GM12891 (cell line): ENCODE measurements at regions not wholly inside any gene's neighbourhood (a gene's known extent, or its start where the extent isn't known, plus 50 kb on each side); places are given as distances from the start of the nearest gene placed in this dataset.

Source experiments
- DNase-seq: peaks from one replicate; pipeline ENCODE4 v3.0.0; 2011; ENCODE audit warnings: low spot score; ENCODE audit not compliant: insufficient read length
- FAIRE-seq: peaks from 2 replicates; lab custom pipeline; 2011; peaks lifted over from hg19 to GRCh38; lab: Jason Lieb, UNC
- PAX5 ChIP-seq: IDR thresholded peaks from 2 replicates; pipeline ENCODE4 v1.6.1; 2011; ENCODE audit warnings: low read length, moderate library complexity, mild to moderate bottlenecking; ENCODE audit not compliant: insufficient read depth, severe bottlenecking
- POLR2A ChIP-seq: IDR thresholded peaks from 2 replicates; pipeline ENCODE4 v1.6.1; 2011; ENCODE audit warnings: low read depth, low read length, control low read depth
- POLR2AphosphoS5 ChIP-seq: IDR thresholded peaks from 2 replicates; pipeline ENCODE4 v1.6.1; 2011; ENCODE audit warnings: low read depth, low read length, control low read depth
- POU2F2 ChIP-seq: IDR thresholded peaks from 2 replicates; pipeline ENCODE4 v1.6.1; 2011; ENCODE audit warnings: low read depth, mild to moderate bottlenecking, control low read depth, low read length, moderate library complexity
- SPI1 ChIP-seq: IDR thresholded peaks from 2 replicates; pipeline ENCODE4 v1.6.1; 2011; ENCODE audit warnings: low read depth, low read length, control low read depth
- TAF1 ChIP-seq: IDR thresholded peaks from 2 replicates; pipeline ENCODE4 v1.6.1; 2011; ENCODE audit warnings: low read depth, low read length, control low read depth

- no peak for FAIRE-seq
- no peak for DNase-seq
- TF ChIP-seq POLR2AphosphoS5: no peak
- TF ChIP-seq PAX5: no peak
- TF ChIP-seq POLR2A: no peak
- no peak for TF ChIP-seq POU2F2
- TF ChIP-seq SPI1: no peak
- TF ChIP-seq TAF1: no peak
Measured at GRCh38 chr4:55754754-55755350, 64.7 kb upstream of the EXOC1L start.

DNA sequence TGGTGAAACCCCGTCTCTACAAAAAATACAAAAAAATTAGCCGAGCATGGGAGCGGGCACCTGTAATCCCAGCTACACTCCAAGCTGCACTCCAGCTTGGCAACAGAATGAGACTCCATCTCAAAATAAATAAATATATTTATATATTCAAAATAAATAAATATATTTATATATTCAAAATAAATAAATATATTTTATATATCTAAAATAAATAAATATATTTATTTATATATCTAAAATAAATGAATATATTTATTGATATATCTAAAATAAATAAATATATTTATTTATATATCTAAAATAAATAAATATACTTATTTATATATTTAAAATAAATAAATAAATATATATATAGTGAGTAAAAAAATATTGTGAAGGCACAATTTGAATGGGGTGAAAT is 63.4 kb upstream of the EXOC1L start:
- DNase-seq (no peak), FAIRE-seq (no peak)
- TF ChIP-seq POU2F2: no peak
- TF ChIP-seq TAF1: no peak
- no peak for TF ChIP-seq SPI1
- no peak for TF ChIP-seq PAX5
- TF ChIP-seq POLR2AphosphoS5: no peak
- TF ChIP-seq POLR2A: no peak

GRCh38 chr4:55757356-55757952 is 62.1 kb upstream of the EXOC1L start:
- TF ChIP-seq PAX5 (no peak), TAF1 (no peak), POLR2AphosphoS5 (no peak), POU2F2 (no peak), SPI1 (no peak), POLR2A (no peak)
- DNase-seq: no peak
- no peak for FAIRE-seq

GRCh38 chr4:55758066-55758465 is 61.5 kb upstream of the EXOC1L start:
- DNase-seq (no peak), FAIRE-seq (no peak)
- TF ChIP-seq POLR2A: no peak
- TF ChIP-seq PAX5: no peak
- no peak for TF ChIP-seq TAF1
- TF ChIP-seq POLR2AphosphoS5: no peak
- no peak for TF ChIP-seq POU2F2
- no peak for TF ChIP-seq SPI1

DNA sequence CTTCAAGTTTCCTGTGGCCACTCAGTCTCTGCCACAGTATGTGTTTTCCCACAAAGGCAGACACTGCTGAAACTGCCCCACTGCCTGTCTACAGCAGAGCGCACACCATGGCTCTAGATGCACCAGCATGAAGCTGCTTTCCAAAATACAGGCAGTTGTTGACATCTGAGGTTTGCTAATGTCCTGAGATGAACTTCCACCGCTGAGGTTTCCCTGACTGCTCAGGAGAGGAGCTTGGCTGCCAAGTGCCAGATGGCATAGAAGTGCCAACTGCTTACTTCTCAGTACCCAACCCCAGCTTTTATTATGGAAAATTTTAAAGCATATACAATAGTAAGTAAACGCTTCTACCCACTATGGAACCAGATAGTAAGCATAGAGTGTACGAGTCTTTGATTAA is 61.0 kb upstream of the EXOC1L start:
- DNase-seq (no peak), FAIRE-seq (no peak)
- TF ChIP-seq POLR2A (no peak), PAX5 (no peak), SPI1 (no peak), POU2F2 (no peak), POLR2AphosphoS5 (no peak), TAF1 (no peak)

- no peak for FAIRE-seq
- no peak for DNase-seq
- TF ChIP-seq TAF1 (no peak), POU2F2 (no peak), POLR2AphosphoS5 (no peak), PAX5 (no peak), SPI1 (no peak), POLR2A (no peak)
Measured at GRCh38 chr4:55762819-55763218, 56.8 kb upstream of the EXOC1L start.

- TF ChIP-seq SPI1 (no peak), TAF1 (no peak), POLR2A (no peak)
- FAIRE-seq (no peak), DNase-seq (no peak)
Measured at GRCh38 chr4:55763996-55764395, 55.6 kb upstream of the EXOC1L start.

DNA sequence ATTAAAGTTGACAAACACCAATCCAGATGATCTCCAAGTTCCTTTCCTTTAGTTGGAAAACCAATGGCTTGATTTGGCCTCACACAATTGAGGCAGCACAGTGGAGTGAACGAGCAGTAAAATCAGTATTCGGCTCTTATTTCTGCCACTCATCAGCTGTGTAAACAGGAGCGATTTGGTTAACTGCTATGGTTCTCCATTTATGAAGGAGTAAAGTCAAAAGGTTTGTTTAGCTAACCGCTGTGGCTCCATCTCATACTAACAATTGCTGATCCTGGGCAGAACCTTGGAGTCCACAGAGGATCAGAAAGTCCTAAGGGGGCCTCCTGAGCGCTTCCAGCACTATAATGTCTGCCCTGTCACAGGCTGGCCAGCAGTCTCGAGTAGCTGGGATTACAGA is 54.5 kb upstream of the EXOC1L start:
- no peak for DNase-seq
- TF ChIP-seq SPI1 (no peak), TAF1 (no peak), POLR2A (no peak), POU2F2 (no peak), PAX5 (no peak), POLR2AphosphoS5 (no peak)
- FAIRE-seq: no peak

- TF ChIP-seq TAF1 (no peak), POLR2AphosphoS5 (no peak), POLR2A (no peak), POU2F2 (no peak), PAX5 (no peak), SPI1 (no peak)
Measured at GRCh38 chr4:55768291-55768690, 51.3 kb upstream of the EXOC1L start.

More at GRCh38 chr4:55768291-55768690, 51.3 kb upstream of the EXOC1L start:
- FAIRE-seq (no peak), DNase-seq (no peak)
